T-cell (primary cell): ENCODE measurements at regions not wholly inside any gene's neighbourhood (a gene's known extent, or its start where the extent isn't known, plus 50 kb on each side); places are given as distances from the start of the nearest gene placed in this dataset.
"Not testable (repeated sequence)": the region's sequence is repeated elsewhere in the genome, so short reads cannot be mapped to it uniquely, and the experiment has no call there.

Source experiments
- ATAC-seq, 4 experiments: fragments of 200-7000 bp in 3 of 4; fragments of 150-1000 bp in 1 of 4; cut with Tn5 transposase; replicated peaks in 1 of 4; 1 replicate in 3 of 4; 2 replicates in 1 of 4; pipeline ENCODE4 v1.10.0; 2021; ENCODE audit warnings: moderate library complexity in 3 of 4, mild to moderate bottlenecking in 2 of 4, moderate number of reproducible peaks in 1 of 4
- CTCF ChIA-PET, 2 donors: fragments of 300-600 bp; sonication (Branson Sonifier 250); formaldehyde crosslinking; loops; one replicate each; lab custom pipeline; 2022; ENCODE audit warnings: antibody characterized with exemption in 2 of 2; lab: Charles Lee
- POLR2A ChIA-PET, 2 donors: fragments of 300-600 bp; sonication (Branson Sonifier 250); formaldehyde crosslinking; loops; one replicate each; lab custom pipeline; 2022; ENCODE audit warnings: antibody characterized with exemption in 2 of 2; lab: Charles Lee
- DNase-seq, 35 experiments: peaks; one replicate each; pipeline versions ENCODE4 v3.0.0 to v3.0.0-alpha.2; 2013 to 2023
- H3K27ac ChIP-seq: one replicate; pipeline ENCODE4 v1.5.1; 2013; ENCODE audit warnings: low read length
- H3K27me3 ChIP-seq, 2 experiments: replicated peaks in 1 of 2; 1 replicate in 1 of 2; 2 replicates in 1 of 2; pipeline versions ENCODE4 v1.6.1 to v1.7.0; 2013; ENCODE audit warnings: low read length in 1 of 2, mixed read lengths in 1 of 2; ENCODE audit not compliant: control insufficient read depth in 2 of 2, insufficient read depth in 2 of 2; ENCODE audit errors: extremely low read depth in 1 of 2
- H3K36me3 ChIP-seq, 2 donors: 1 replicate in 1 of 2; 2 replicates in 1 of 2; pipeline versions ENCODE4 v1.6.1 to v1.7.0; 2013; ENCODE audit warnings: low read length in 1 of 2; ENCODE audit not compliant: control insufficient read depth in 2 of 2, insufficient read depth in 1 of 2; ENCODE audit errors: extremely low read depth in 1 of 2
- H3K4me1 ChIP-seq, 2 experiments: 1 replicate in 1 of 2; 2 replicates in 1 of 2; pipeline versions ENCODE4 v1.6.1 to v1.7.0; 2013; ENCODE audit warnings: low read length in 2 of 2, mixed read lengths in 1 of 2; ENCODE audit not compliant: insufficient read depth in 2 of 2, control insufficient read depth in 1 of 2; ENCODE audit errors: extremely low read depth in 1 of 2
- H3K4me3 ChIP-seq, 2 donors: 1 replicate in 1 of 2; 2 replicates in 1 of 2; pipeline versions ENCODE4 v1.5.1 to v1.7.0; 2013; ENCODE audit warnings: mild to moderate bottlenecking in 2 of 2, low read length in 1 of 2, moderate library complexity in 1 of 2; ENCODE audit not compliant: control insufficient read depth in 1 of 2; ENCODE audit errors: extremely low read depth in 1 of 2
- H3K9me3 ChIP-seq: 2 replicates; pipeline ENCODE4 v1.7.0; 2013
- H3K27ac Mint-ChIP-seq, 2 donors: one replicate each; pipeline ENCODE4 v1.8.0; 2020 to 2021; ENCODE audit warnings: mild to moderate bottlenecking in 2 of 2, mixed read lengths in 2 of 2
- H3K27me3 Mint-ChIP-seq, 2 donors: one replicate each; pipeline ENCODE4 v1.8.0; 2021 to 2022; ENCODE audit warnings: mixed read lengths in 2 of 2
- H3K36me3 Mint-ChIP-seq: one replicate; pipeline ENCODE4 v1.8.0; 2021; ENCODE audit warnings: mixed read lengths
- H3K4me1 Mint-ChIP-seq, 3 donors: one replicate each; pipeline ENCODE4 v1.8.0; 2020 to 2022; ENCODE audit warnings: mixed read lengths in 3 of 3, mild to moderate bottlenecking in 1 of 3
- H3K4me3 Mint-ChIP-seq, 3 donors: one replicate each; pipeline ENCODE4 v1.8.0; 2020 to 2022; ENCODE audit warnings: mild to moderate bottlenecking in 3 of 3, mixed read lengths in 3 of 3, moderate library complexity in 3 of 3
- H3K9me3 Mint-ChIP-seq, 3 donors: one replicate each; pipeline ENCODE4 v1.8.0; 2020 to 2022; ENCODE audit warnings: mixed read lengths in 3 of 3
- WGBS: methylation state at CpG from one replicate; pipeline ENCODE4 v1.1.5; 2013; ENCODE audit warnings: missing lambda C conversion rate; ENCODE audit not compliant: insufficient coverage; 5-methylcytosine and 5-hydroxymethylcytosine counted together

GRCh38 chr22:25393121-25393805, 171.2 kb upstream of the GRK3 start:
- Mint-ChIP-seq H3K27me3 (no peaks in the 10 kb centered on the region), H3K36me3 (no peaks in the 10 kb centered on the region), H3K4me3 (no peak overlapping the region), H3K9me3 (no peaks in the 10 kb centered on the region), H3K4me1 (peaks cover 40 to 51% (median 50%) of the 10 kb centered on the region in 3 donors), H3K27ac (no peak overlapping the region)
- ATAC-seq, result no peak
- DNase-seq, result no peak
- Histone ChIP-seq H3K27ac (no peak overlapping the region), H3K27me3 (no peaks in the 10 kb centered on the region), H3K36me3 (no peaks in the 10 kb centered on the region), H3K4me1 (peaks cover 7 to 42% of the 10 kb centered on the region in 2 experiments), H3K9me3 (no peaks in the 10 kb centered on the region), H3K4me3 (no peak overlapping the region)
- ChIA-PET CTCF (no interaction called here), POLR2A (no interaction called here)
- WGBS, result 96% methylated on average over 10 of the region's 15 CpGs

- Histone ChIP-seq H3K9me3 (no peaks in the 10 kb centered on the region), H3K36me3 (no peaks in the 10 kb centered on the region), H3K4me3 (no peak overlapping the region), H3K4me1 (peaks cover 0 to 26% of the 10 kb centered on the region in 2 experiments), H3K27ac (no peak overlapping the region), H3K27me3 (no peaks in the 10 kb centered on the region)
- H3K36me3 Mint-ChIP-seq, result no peaks in the 10 kb centered on the region
- no peak for DNase-seq
- H3K9me3 Mint-ChIP-seq, result no peaks in the 10 kb centered on the region
- 88% methylated on average over 5 of the region's 8 CpGs for WGBS
- no peak overlapping the region for H3K27ac Mint-ChIP-seq
- no peaks in the 10 kb centered on the region for H3K27me3 Mint-ChIP-seq
- ChIA-PET CTCF (interaction anchor here in 1 of 2 donors (0.7 kb wide), 1 partner anchor 299 kb away, joined by 3 read pairs; no protein-coding TSS in a partner anchor), POLR2A (no interaction called here)
- H3K4me1 Mint-ChIP-seq, result peaks cover 30 to 41% (median 41%) of the 10 kb centered on the region in 3 donors
- H3K4me3 Mint-ChIP-seq, result no peak overlapping the region
- ATAC-seq, result no peak
These were observed 169.0 kb upstream of the GRK3 start for GRCh38 chr22:25395468-25395867.

- ChIA-PET CTCF (no interaction called here), POLR2A (no interaction called here)
- DNase-seq (no peak), ATAC-seq (no peak)
- Mint-ChIP-seq H3K4me1 (peaks cover 26 to 37% (median 37%) of the 10 kb centered on the region in 3 donors), H3K4me3 (no peak overlapping the region), H3K36me3 (no peaks in the 10 kb centered on the region), H3K9me3 (no peaks in the 10 kb centered on the region), H3K27ac (no peak overlapping the region), H3K27me3 (no peaks in the 10 kb centered on the region)
- Histone ChIP-seq H3K4me1 (peaks cover 0 to 26% of the 10 kb centered on the region in 2 experiments), H3K4me3 (no peak overlapping the region), H3K27ac (no peak overlapping the region), H3K36me3 (no peaks in the 10 kb centered on the region), H3K9me3 (no peaks in the 10 kb centered on the region), H3K27me3 (no peaks in the 10 kb centered on the region)
- 100% methylated on average over 1 of the region's 3 CpGs for WGBS
These were observed 168.6 kb upstream of the GRK3 start for GRCh38 chr22:25395915-25396314.

GRCh38 chr22:25396615-25397200, 167.8 kb upstream of the GRK3 start:
- Mint-ChIP-seq H3K4me1 (peaks cover 29 to 44% (median 38%) of the 10 kb centered on the region in 3 donors), H3K4me3 (no peak overlapping the region), H3K9me3 (no peaks in the 10 kb centered on the region), H3K27ac (no peak overlapping the region), H3K36me3 (no peaks in the 10 kb centered on the region), H3K27me3 (no peaks in the 10 kb centered on the region)
- DNase-seq (no peak), ATAC-seq (no peak)
- CTCF ChIA-PET, result no interaction called here
- H3K36me3 ChIP-seq, result no peaks in the 10 kb centered on the region
- peaks cover 0 to 24% of the 10 kb centered on the region in 2 experiments for H3K4me1 ChIP-seq
- H3K27me3 ChIP-seq, result no peaks in the 10 kb centered on the region
- 80% methylated on average over 3 of the region's 10 CpGs for WGBS
- H3K9me3 ChIP-seq, result no peaks in the 10 kb centered on the region
- POLR2A ChIA-PET, result no interaction called here
- no peak overlapping the region for H3K4me3 ChIP-seq
- H3K27ac ChIP-seq, result no peak overlapping the region

GRCh38 chr22:25397616-25398015, 166.9 kb upstream of the GRK3 start:
- ChIA-PET POLR2A (no interaction called here), CTCF (no interaction called here)
- Histone ChIP-seq H3K36me3 (no peaks in the 10 kb centered on the region), H3K4me1 (peaks cover 2 to 24% of the 10 kb centered on the region in 2 experiments), H3K9me3 (no peaks in the 10 kb centered on the region), H3K27me3 (no peaks in the 10 kb centered on the region), H3K27ac (no peak overlapping the region), H3K4me3 (no peak overlapping the region)
- no peak for DNase-seq
- Mint-ChIP-seq H3K4me1 (peaks cover 35 to 53% (median 43%) of the 10 kb centered on the region in 3 donors), H3K4me3 (no peak overlapping the region), H3K27me3 (no peaks in the 10 kb centered on the region), H3K36me3 (no peaks in the 10 kb centered on the region), H3K27ac (no peak overlapping the region), H3K9me3 (no peaks in the 10 kb centered on the region)
- no CpG with 5 or more reads among the region's 3 CpGs for WGBS
- ATAC-seq, result no peak

GRCh38 chr22:25398591-25399062, 165.8 kb upstream of the GRK3 start:
- POLR2A ChIA-PET, H3K27me3 ChIP-seq, DNase-seq, H3K4me3 ChIP-seq, H3K27ac ChIP-seq, H3K27me3 Mint-ChIP-seq, H3K9me3 ChIP-seq, H3K4me3 Mint-ChIP-seq, H3K36me3 ChIP-seq, H3K9me3 Mint-ChIP-seq, H3K27ac Mint-ChIP-seq, H3K36me3 Mint-ChIP-seq: not testable (repeated sequence)
- H3K4me1 ChIP-seq, result peaks cover 3 to 33% of the 10 kb centered on the region in 2 experiments
- H3K4me1 Mint-ChIP-seq, result peaks cover 43 to 63% (median 50%) of the 10 kb centered on the region in 3 donors
- CTCF ChIA-PET, result interaction anchor here in 1 of 2 donors (0.6 kb wide), 1 partner anchor 75 kb away, joined by 5 read pairs; no protein-coding TSS in a partner anchor
- ATAC-seq, result peak in 2 of 4 experiments; percentile 33 to 40
- 58% methylated on average over 3 of the region's 6 CpGs for WGBS
